Upper lobe of right lung (tissue), 1 donor: ENCODE measurements at regions not wholly inside any gene's neighbourhood (a gene's known extent, or its start where the extent isn't known, plus 50 kb on each side); places are given as distances from the start of the nearest gene placed in this dataset.

ENCODE experiments used
- ATAC-seq: fragments of 200-7000 bp; cut with Tn5 transposase; one replicate; pipeline ENCODE4 v1.9.1; 2020; ENCODE audit warnings: mild to moderate bottlenecking, moderate library complexity
- DNase-seq: peaks from one replicate; pipeline ENCODE4 v3.0.0-alpha.2; 2020
- H3K27ac ChIP-seq: fragments of 200-600 bp; one replicate; pipeline ENCODE4 v1.8.0; 2022
- H3K27me3 ChIP-seq: fragments of 200-600 bp; one replicate; pipeline ENCODE4 v1.8.0; 2022; ENCODE audit warnings: mild to moderate bottlenecking
- H3K36me3 ChIP-seq: fragments of 200-600 bp; one replicate; pipeline ENCODE4 v1.8.0; 2022
- H3K4me1 ChIP-seq: fragments of 200-600 bp; one replicate; pipeline ENCODE4 v1.8.0; 2022
- H3K4me3 ChIP-seq: fragments of 200-600 bp; one replicate; pipeline ENCODE4 v1.8.0; 2022; ENCODE audit warnings: mild to moderate bottlenecking
- H3K9me3 ChIP-seq: fragments of 200-600 bp; one replicate; pipeline ENCODE4 v1.8.0; 2022
- intact Hi-C: fragments of 100-400 bp; cut with DNase I; formaldehyde crosslinking; loops from one replicate; pipeline ENCODE4 v1.11.0; 2022
- TF ChIP-seq, protein P1 (sequence below): fragments of 200-600 bp; IDR thresholded peaks from one replicate; pipeline ENCODE4 v1.8.0; 2022; ENCODE audit warnings: antibody characterized with exemption
- donor health status: DM: no; HTN: yes; CAD: no; lungs with severe emphysema.

DNA sequence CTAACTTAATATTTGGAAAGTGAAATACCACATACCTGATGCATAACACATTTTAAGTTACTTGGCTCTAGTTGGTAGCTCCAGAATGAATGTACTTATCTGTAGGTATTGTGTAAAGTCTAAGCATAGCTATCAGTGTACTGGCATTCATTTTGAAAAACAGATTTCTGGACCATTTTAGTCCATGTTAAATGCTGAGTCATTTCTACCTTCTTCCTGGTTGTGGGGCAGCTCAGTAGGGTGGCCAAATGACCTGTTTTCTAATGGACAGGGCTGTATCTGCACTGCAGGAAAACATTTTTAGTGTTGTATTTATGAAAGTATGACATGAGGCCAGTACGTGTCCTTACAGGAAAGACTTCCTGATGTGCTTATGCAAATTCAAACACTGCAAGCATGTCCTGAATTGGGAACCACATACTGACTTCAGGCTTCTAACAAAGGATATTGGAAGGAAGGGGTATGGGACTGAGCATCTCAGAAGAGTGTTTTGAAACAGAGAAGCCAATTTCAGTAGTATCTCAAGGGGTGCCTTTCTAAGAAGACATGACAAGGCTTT lies 300.3 kb upstream of the B3GALT2 start:
- Histone ChIP-seq H3K4me1 (no peaks in the 10 kb centered on the region), H3K36me3 (no peaks in the 10 kb centered on the region), H3K9me3 (no peaks in the 10 kb centered on the region), H3K27ac (no peak overlapping the region), H3K4me3 (no peak overlapping the region), H3K27me3 (no peaks in the 10 kb centered on the region)
- DNase-seq = no peak
- no peak for ATAC-seq
- intact Hi-C loops = no loop called here
- TF ChIP-seq, protein P1, sequence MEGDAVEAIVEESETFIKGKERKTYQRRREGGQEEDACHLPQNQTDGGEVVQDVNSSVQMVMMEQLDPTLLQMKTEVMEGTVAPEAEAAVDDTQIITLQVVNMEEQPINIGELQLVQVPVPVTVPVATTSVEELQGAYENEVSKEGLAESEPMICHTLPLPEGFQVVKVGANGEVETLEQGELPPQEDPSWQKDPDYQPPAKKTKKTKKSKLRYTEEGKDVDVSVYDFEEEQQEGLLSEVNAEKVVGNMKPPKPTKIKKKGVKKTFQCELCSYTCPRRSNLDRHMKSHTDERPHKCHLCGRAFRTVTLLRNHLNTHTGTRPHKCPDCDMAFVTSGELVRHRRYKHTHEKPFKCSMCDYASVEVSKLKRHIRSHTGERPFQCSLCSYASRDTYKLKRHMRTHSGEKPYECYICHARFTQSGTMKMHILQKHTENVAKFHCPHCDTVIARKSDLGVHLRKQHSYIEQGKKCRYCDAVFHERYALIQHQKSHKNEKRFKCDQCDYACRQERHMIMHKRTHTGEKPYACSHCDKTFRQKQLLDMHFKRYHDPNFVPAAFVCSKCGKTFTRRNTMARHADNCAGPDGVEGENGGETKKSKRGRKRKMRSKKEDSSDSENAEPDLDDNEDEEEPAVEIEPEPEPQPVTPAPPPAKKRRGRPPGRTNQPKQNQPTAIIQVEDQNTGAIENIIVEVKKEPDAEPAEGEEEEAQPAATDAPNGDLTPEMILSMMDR = no peak

DNA sequence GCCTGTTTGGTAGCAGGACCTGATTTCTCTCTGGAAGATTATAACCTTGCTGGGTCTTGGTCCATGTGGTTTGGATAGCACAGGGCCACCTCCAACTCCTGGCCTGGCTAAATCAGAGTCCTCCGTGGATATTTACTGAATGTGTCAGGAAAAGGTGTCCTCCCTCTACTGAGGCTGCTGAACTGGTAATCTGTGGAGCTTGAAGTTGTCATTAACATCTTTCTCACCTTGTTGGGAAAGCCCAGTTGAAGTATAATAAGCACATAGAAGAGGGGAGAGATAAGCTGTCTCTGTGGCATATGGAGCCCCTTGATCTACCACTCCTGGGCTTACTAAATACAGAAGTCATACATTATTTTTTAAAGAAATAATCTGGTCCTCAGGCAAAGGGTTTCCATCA lies 294.3 kb upstream of the B3GALT2 start:
- intact Hi-C loops = no loop called here
- TF ChIP-seq, protein P1 = no peak
- no peaks in the 10 kb centered on the region for H3K9me3 ChIP-seq
- no peak for ATAC-seq
- H3K27ac ChIP-seq = no peak overlapping the region
- H3K36me3 ChIP-seq = no peaks in the 10 kb centered on the region
- H3K27me3 ChIP-seq = no peaks in the 10 kb centered on the region
- DNase-seq = no peak
- H3K4me1 ChIP-seq = no peaks in the 10 kb centered on the region
- no peak overlapping the region for H3K4me3 ChIP-seq

DNA sequence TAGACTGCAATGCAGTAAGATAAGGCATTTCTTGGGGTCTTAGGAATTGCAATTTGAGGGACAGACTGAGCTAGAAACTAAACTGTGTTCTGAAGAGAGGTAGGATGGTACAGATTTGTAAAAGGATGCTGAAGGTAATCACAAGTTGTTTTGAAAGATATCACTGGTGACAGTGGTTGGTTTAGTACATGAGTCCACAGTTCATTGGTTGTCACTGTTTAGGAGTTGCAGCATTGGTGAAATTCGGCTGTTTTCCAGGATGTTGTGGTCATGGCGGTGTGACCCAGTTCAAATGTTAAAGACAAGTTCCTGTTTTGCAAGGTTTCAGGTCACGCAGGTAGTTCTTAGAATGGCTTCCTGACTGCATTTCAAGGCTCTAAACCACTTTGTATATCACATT lies 292.8 kb upstream of the B3GALT2 start:
- no peaks in the 10 kb centered on the region for H3K36me3 ChIP-seq
- TF ChIP-seq, protein P1 = no peak
- no peak overlapping the region for H3K27ac ChIP-seq
- no peak overlapping the region for H3K4me3 ChIP-seq
- H3K4me1 ChIP-seq = no peaks in the 10 kb centered on the region
- ATAC-seq = peak; percentile 65
- no peak for DNase-seq
- H3K9me3 ChIP-seq = no peaks in the 10 kb centered on the region
- intact Hi-C loops = no loop called here
- H3K27me3 ChIP-seq = no peaks in the 10 kb centered on the region

DNA sequence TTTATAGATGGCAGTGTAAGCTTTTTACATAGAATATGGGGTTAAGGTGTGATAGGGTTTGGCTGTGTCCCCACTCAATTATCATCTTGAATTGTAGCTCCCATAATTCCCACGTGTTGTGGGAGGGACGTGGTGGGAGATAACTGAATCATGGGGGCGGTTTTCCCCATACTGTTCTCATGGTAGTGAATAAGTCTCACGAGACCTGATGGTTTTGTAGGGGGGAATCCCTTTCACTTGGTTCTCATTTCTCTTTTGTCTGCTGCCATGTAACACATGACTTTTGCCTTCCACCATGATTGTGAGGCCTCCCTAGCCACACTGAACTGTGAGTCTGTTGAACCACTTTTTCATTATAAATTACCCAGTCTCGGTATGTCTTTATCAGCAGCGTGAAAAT lies 290.3 kb upstream of the B3GALT2 start:
- no peak overlapping the region for H3K27ac ChIP-seq
- no peak overlapping the region for H3K4me3 ChIP-seq
- no peak for ATAC-seq
- DNase-seq = no peak
- H3K27me3 ChIP-seq = no peaks in the 10 kb centered on the region
- TF ChIP-seq, protein P1 = no peak
- H3K9me3 ChIP-seq = no peaks in the 10 kb centered on the region
- H3K36me3 ChIP-seq = no peaks in the 10 kb centered on the region
- intact Hi-C loops = no loop called here
- no peaks in the 10 kb centered on the region for H3K4me1 ChIP-seq

DNA sequence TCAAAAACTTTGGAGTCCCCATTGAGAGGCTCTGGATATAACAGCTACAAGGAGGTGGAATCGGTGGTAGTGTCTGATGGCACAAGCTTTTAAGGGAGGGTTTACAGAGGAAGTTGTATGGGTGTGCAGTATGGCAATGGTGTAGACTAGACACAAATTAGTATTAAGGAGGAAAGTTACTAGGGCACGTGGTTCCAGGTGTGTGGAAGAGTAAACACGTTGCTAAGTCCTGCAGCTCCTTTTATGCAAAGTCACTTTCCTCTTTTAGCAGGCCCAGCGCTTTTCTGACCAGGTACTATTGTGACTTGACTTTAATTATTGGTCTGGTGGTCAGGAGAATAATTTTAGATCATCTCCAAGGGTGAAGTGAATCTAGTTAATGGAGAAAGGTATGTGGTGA lies 287.5 kb upstream of the B3GALT2 start:
- intact Hi-C loops = no loop called here
- no peak for DNase-seq
- ATAC-seq = no peak
- Histone ChIP-seq H3K4me3 (no peak overlapping the region), H3K27ac (no peak overlapping the region), H3K36me3 (no peaks in the 10 kb centered on the region), H3K9me3 (no peaks in the 10 kb centered on the region), H3K27me3 (no peaks in the 10 kb centered on the region), H3K4me1 (no peaks in the 10 kb centered on the region)
- TF ChIP-seq, protein P1 = no peak

DNA sequence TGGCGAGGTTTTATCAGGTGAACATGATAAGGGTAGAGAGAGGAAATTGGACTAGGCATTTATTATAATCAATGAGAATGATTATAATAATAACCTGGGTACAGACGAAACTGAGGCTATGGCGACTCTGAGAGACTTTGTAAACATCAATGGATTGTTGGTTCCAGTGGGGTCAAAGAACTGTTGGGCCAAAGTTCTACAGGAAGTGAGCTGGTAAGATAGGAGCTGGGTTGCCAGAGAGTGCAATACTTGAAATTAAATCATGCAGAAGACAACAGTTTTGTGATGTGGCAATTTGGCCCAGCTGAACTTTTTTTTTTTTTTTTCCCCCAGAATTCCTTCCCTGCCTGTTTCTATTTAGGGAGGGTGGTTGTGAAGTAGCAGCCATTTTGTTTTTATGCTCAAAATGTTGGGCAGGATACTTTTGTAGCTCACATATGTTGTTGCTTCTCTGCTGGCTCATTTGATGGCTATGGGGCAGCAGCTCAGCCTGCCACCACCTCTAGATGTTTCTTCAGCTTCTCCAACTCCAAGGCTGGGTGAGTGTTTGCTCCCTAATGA lies 286.5 kb upstream of the B3GALT2 start:
- no peak for ATAC-seq
- Histone ChIP-seq H3K9me3 (no peaks in the 10 kb centered on the region), H3K27me3 (no peaks in the 10 kb centered on the region), H3K4me3 (no peak overlapping the region), H3K36me3 (no peaks in the 10 kb centered on the region), H3K4me1 (no peaks in the 10 kb centered on the region), H3K27ac (no peak overlapping the region)
- DNase-seq = no peak
- intact Hi-C loops = no loop called here
- TF ChIP-seq, protein P1 = no peak
